ENCODE measurements at regions not wholly inside any gene's neighbourhood (a gene's known extent, or its start where the extent isn't known, plus 50 kb on each side); places are given as distances from the start of the nearest gene placed in this dataset.

- Mint-ChIP-seq H3K4me3 (ENCODE audit: unreplicated experiment) (no peak overlapping the region), H3K27me3 (ENCODE audit: unreplicated experiment) (peaks cover 5% of the 10 kb centered on the region), H3K9me3 (ENCODE audit: unreplicated experiment) (peaks cover 7% of the 10 kb centered on the region), H3K27ac (ENCODE audit: unreplicated experiment) (no peak overlapping the region), H3K36me3 (ENCODE audit: unreplicated experiment) (peaks cover 4% of the 10 kb centered on the region), H3K4me1 (ENCODE audit: low read depth, unreplicated experiment) (peaks cover 7% of the 10 kb centered on the region)
- TF ChIP-seq CTCF (IDR thresholded peaks at IDR 0.05; ENCODE audit: partially characterized antibody, unreplicated experiment): no peak
- no peak for DNase-seq
Measured at GRCh38 chr2:2840681-2841300, 509.7 kb upstream of the MYT1L start.

GRCh38 chr2:2839782-2840531 lies 508.9 kb upstream of the MYT1L start:
- H3K4me1 Mint-ChIP-seq (ENCODE audit: low read depth, unreplicated experiment): peaks cover 2% of the 10 kb centered on the region
- DNase-seq: no peak
- peaks cover 4% of the 10 kb centered on the region for H3K36me3 Mint-ChIP-seq (ENCODE audit: unreplicated experiment)
- no peak for TF ChIP-seq CTCF (IDR thresholded peaks at IDR 0.05; ENCODE audit: partially characterized antibody, unreplicated experiment)
- H3K4me3 Mint-ChIP-seq (ENCODE audit: unreplicated experiment): no peak overlapping the region
- H3K9me3 Mint-ChIP-seq (ENCODE audit: unreplicated experiment): peaks cover 7% of the 10 kb centered on the region
- H3K27me3 Mint-ChIP-seq (ENCODE audit: unreplicated experiment): peaks cover 5% of the 10 kb centered on the region
- H3K27ac Mint-ChIP-seq (ENCODE audit: unreplicated experiment): no peak overlapping the region

- TF ChIP-seq CTCF (IDR thresholded peaks at IDR 0.05; ENCODE audit: partially characterized antibody, unreplicated experiment): no peak
- Mint-ChIP-seq H3K36me3 (ENCODE audit: unreplicated experiment) (peaks cover 7% of the 10 kb centered on the region), H3K27me3 (ENCODE audit: unreplicated experiment) (peaks cover 4% of the 10 kb centered on the region), H3K4me1 (ENCODE audit: low read depth, unreplicated experiment) (peaks cover 5% of the 10 kb centered on the region), H3K9me3 (ENCODE audit: unreplicated experiment) (peaks cover 7% of the 10 kb centered on the region), H3K4me3 (ENCODE audit: unreplicated experiment) (no peak overlapping the region), H3K27ac (ENCODE audit: unreplicated experiment) (no peak overlapping the region)
- DNase-seq: no peak
Measured at GRCh38 chr2:2839393-2839781, 508.3 kb upstream of the MYT1L start.

- Mint-ChIP-seq H3K4me1 (ENCODE audit: low read depth, unreplicated experiment) (peaks cover 5% of the 10 kb centered on the region), H3K4me3 (ENCODE audit: unreplicated experiment) (no peak overlapping the region), H3K36me3 (ENCODE audit: unreplicated experiment) (peaks cover 7% of the 10 kb centered on the region), H3K9me3 (ENCODE audit: unreplicated experiment) (peaks cover 7% of the 10 kb centered on the region), H3K27ac (ENCODE audit: unreplicated experiment) (no peak overlapping the region), H3K27me3 (ENCODE audit: unreplicated experiment) (peaks cover 6% of the 10 kb centered on the region)
- DNase-seq: no peak
- TF ChIP-seq CTCF (IDR thresholded peaks at IDR 0.05; ENCODE audit: partially characterized antibody, unreplicated experiment): no peak
Measured at GRCh38 chr2:2838548-2838845, 507.4 kb upstream of the MYT1L start.

All from glutamatergic neuron (in vitro differentiated cells).